ENCODE measurements at regions not wholly inside any gene's neighbourhood (a gene's known extent, or its start where the extent isn't known, plus 50 kb on each side); places are given as distances from the start of the nearest gene placed in this dataset.

DNA sequence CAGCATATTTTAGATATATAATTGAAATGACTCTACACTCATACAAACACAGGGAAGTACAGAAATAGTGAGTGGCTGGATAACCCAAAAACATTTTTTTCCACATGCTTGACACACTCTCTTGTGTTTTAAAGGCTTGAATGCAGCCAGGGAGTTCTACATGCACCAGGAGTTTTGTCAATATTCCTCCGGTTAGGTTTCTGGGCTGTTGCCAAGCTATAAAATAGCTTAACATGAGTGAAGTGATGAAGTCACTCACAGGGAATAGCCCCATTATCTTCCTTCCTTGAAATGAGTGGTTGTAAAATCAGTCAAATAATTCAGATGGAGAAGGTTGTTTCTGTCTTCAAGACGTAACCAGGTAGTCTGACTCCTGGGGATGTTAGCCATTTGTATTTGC lies 582.7 kb downstream of the SLC6A15 start:
- Histone ChIP-seq H3K27ac (ENCODE audit: low read depth, low read length) (no peak overlapping the region), H3K36me3 (ENCODE audit: control insufficient read depth, insufficient read depth, low read length) (no peaks in the 10 kb centered on the region), H3K4me1 (ENCODE audit: control insufficient read depth, insufficient read depth, low read length) (no peaks in the 10 kb centered on the region), H3K4me3 (ENCODE audit: low read length) (no peak overlapping the region), H3K9ac (ENCODE audit: low read length) (no peak overlapping the region), H3K27me3 (ENCODE audit: control insufficient read depth, insufficient read depth, low read length) (no peaks in the 10 kb centered on the region)

DNA sequence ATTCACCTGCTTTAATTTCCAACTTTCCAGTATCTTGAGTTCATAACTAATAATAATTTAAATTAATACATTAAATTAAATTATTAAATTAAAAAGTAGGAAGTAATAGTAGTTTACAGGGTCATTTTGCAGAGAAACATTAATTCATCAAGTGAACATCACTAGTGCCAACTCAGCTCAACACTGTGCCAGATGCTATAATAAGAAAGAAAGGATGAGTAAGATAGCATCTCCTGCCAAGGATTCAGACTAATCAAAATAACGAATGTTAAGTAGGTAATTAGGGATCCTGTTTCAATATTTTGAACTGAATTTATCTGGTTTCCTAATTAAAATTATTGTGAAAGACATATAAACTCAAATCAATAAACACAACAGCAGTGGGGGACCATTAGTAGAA lies 596.7 kb downstream of the SLC6A15 start:
- Histone ChIP-seq H3K36me3 (ENCODE audit: control insufficient read depth, insufficient read depth, low read length) (no peaks in the 10 kb centered on the region), H3K4me1 (ENCODE audit: control insufficient read depth, insufficient read depth, low read length) (no peaks in the 10 kb centered on the region), H3K4me3 (ENCODE audit: low read length) (no peak overlapping the region), H3K9ac (ENCODE audit: low read length) (no peak overlapping the region), H3K27ac (ENCODE audit: low read depth, low read length) (no peak overlapping the region), H3K27me3 (ENCODE audit: control insufficient read depth, insufficient read depth, low read length) (no peaks in the 10 kb centered on the region)

DNA sequence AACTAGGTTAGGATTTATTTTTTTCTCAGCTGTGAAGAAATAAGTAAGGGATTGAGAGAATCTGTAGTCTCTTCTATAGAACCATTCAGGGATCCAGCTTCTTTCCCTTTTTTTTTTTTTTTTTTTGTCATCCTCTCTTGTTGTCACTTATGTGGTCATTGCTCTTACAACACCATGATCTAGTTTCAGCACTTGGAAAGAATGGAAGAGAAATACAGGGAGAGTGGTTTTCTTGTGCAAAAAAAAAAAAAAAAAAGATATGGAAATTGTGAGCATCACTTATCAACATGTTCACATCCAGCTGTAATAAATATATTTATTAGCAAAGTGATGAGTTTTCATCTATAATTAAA lies 599.3 kb downstream of the SLC6A15 start:
- Histone ChIP-seq H3K4me3 (ENCODE audit: low read length) (no peak overlapping the region), H3K36me3 (ENCODE audit: control insufficient read depth, insufficient read depth, low read length) (no peaks in the 10 kb centered on the region), H3K9ac (ENCODE audit: low read length) (no peak overlapping the region), H3K27me3 (ENCODE audit: control insufficient read depth, insufficient read depth, low read length) (no peaks in the 10 kb centered on the region), H3K27ac (ENCODE audit: low read depth, low read length) (no peak overlapping the region), H3K4me1 (ENCODE audit: control insufficient read depth, insufficient read depth, low read length) (no peaks in the 10 kb centered on the region)

DNA sequence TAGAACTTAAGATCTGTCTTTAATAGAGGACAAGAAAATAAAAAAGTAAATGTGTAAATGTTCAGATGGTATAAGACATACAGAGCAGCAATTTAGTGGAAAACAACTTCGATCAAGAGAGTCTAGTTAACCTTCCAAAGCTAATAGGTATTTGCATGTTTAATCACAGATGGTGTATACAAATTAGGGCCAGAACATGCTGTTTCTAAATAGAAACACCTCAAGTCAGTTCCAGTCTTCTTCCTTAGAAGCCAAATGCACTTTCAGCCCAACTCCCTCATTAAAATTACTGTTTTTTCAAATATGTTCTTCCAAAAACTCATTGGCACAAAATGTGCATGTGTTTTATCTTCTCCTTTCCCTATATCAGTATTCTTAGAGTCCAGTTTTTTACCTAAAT lies 604.4 kb downstream of the SLC6A15 start:
- no peaks in the 10 kb centered on the region for H3K4me1 ChIP-seq (ENCODE audit: control insufficient read depth, insufficient read depth, low read length)
- H3K27ac ChIP-seq (ENCODE audit: low read depth, low read length) = no peak overlapping the region
- no peaks in the 10 kb centered on the region for H3K27me3 ChIP-seq (ENCODE audit: control insufficient read depth, insufficient read depth, low read length)
- H3K4me3 ChIP-seq (ENCODE audit: low read length) = no peak overlapping the region
- no peak overlapping the region for H3K9ac ChIP-seq (ENCODE audit: low read length)
- no peaks in the 10 kb centered on the region for H3K36me3 ChIP-seq (ENCODE audit: control insufficient read depth, insufficient read depth, low read length)

DNA sequence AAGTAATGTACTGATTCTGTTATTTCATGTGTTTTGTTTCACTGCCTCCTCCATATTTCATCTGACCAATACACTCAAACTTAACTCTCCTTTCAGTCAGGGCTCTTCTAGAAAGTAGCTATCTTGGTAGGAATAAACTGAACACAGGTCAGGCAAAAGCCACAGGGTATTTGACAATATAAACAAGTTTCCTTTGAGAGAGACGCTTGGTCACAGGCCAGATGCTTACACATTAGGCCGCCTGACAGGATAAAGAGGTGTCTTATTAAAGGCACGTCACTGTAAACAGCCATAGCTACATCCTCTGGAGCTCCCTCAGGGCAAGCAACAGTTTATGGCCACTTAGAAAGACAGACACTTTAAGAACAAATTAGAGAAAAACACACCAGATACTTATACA lies 607.5 kb downstream of the SLC6A15 start:
- Histone ChIP-seq H3K9ac (ENCODE audit: low read length) (no peak overlapping the region), H3K27me3 (ENCODE audit: control insufficient read depth, insufficient read depth, low read length) (no peaks in the 10 kb centered on the region), H3K36me3 (ENCODE audit: control insufficient read depth, insufficient read depth, low read length) (no peaks in the 10 kb centered on the region), H3K4me1 (ENCODE audit: control insufficient read depth, insufficient read depth, low read length) (no peaks in the 10 kb centered on the region), H3K4me3 (ENCODE audit: low read length) (no peak overlapping the region), H3K27ac (ENCODE audit: low read depth, low read length) (no peak overlapping the region)

DNA sequence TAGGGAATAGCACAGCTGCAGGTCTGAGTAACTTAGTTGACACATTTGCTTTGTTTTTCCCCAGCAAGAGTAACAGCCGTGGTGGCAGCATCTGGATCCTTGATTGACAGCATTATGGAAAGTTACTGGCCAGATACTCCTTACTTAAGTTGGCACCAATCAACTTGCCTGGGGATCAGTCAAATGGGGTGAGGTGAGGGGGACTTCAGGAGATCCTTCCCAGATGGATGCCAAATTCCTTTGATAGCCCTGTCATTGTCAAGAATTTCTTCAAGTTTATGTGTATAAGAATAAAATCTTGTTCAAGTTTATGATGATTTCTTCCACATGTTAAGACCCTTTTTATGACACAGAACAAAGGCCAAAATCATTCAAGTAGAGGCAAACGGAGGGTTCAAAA lies 618.4 kb downstream of the SLC6A15 start:
- Histone ChIP-seq H3K27me3 (ENCODE audit: control insufficient read depth, insufficient read depth, low read length) (no peaks in the 10 kb centered on the region), H3K4me3 (ENCODE audit: low read length) (no peak overlapping the region), H3K4me1 (ENCODE audit: control insufficient read depth, insufficient read depth, low read length) (no peaks in the 10 kb centered on the region), H3K9ac (ENCODE audit: low read length) (no peak overlapping the region), H3K36me3 (ENCODE audit: control insufficient read depth, insufficient read depth, low read length) (no peaks in the 10 kb centered on the region), H3K27ac (ENCODE audit: low read depth, low read length) (no peak overlapping the region)

DNA sequence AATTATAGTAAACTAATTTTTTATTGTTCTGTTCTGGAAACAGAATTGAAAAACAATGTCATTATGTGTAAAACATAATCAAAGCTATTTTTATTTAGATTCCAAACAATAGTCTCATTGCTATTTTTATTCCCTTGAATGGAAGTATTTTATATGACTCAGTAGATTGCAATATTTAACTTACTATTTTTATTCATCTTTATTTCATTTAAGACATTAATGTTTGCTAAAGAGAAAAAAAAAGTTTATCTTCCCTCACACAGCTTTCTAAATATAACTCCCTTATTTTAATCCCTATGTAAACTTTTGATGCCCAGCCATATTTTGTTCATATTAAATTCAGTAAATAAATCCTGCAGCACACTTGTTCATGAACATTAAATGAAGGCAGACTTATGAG lies 622.4 kb downstream of the SLC6A15 start:
- H3K36me3 ChIP-seq (ENCODE audit: control insufficient read depth, insufficient read depth, low read length) = no peaks in the 10 kb centered on the region
- H3K4me3 ChIP-seq (ENCODE audit: low read length) = no peak overlapping the region
- no peak overlapping the region for H3K27ac ChIP-seq (ENCODE audit: low read depth, low read length)
- H3K27me3 ChIP-seq (ENCODE audit: control insufficient read depth, insufficient read depth, low read length) = no peaks in the 10 kb centered on the region
- no peaks in the 10 kb centered on the region for H3K4me1 ChIP-seq (ENCODE audit: control insufficient read depth, insufficient read depth, low read length)
- H3K9ac ChIP-seq (ENCODE audit: low read length) = no peak overlapping the region

DNA sequence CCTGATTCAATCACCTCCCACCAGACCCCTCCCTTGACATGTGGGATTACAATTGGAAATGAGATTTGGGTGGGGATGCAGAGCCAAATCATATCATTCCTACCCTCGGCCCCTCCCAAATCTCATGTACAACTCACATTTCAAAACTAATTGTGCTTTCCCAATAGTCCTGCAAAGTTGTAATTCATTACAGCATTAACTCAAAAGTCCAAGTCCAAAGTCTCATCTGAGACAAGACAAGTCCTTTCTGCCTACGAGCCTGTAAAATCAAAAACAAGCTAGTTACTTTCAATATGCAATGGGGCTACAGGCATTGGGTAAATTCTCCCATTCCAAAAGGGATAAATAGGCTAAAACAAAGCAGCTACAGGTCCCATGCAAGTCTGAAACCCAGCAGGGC lies 634.6 kb downstream of the SLC6A15 start:
- no peak overlapping the region for H3K4me3 ChIP-seq (ENCODE audit: low read length)
- no peak overlapping the region for H3K9ac ChIP-seq (ENCODE audit: low read length)

DNA sequence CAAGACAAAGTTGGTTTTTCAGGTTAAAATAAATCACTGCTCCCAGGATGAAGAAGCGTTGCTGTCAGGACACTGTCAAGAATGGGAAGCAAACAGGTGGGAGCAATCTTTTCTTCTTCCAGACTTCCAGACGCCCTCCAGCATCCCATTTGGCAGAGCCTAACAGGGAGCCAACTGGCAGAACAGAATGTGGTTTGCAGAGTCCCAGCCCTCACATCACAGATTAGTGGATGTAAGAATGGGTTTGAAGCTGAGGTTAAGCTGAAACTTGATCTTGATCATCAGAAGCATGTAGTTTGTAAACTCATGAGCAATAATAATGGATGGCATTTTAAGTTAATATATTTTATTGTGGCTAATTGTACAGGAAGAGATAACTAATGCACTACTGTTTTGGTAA lies 636.4 kb downstream of the SLC6A15 start:
- H3K4me1 ChIP-seq (ENCODE audit: control insufficient read depth, insufficient read depth, low read length) = no peaks in the 10 kb centered on the region
- H3K27ac ChIP-seq (ENCODE audit: low read depth, low read length) = no peak overlapping the region
- H3K4me3 ChIP-seq (ENCODE audit: low read length) = no peak overlapping the region
- no peaks in the 10 kb centered on the region for H3K36me3 ChIP-seq (ENCODE audit: control insufficient read depth, insufficient read depth, low read length)
- no peak overlapping the region for H3K9ac ChIP-seq (ENCODE audit: low read length)
- no peaks in the 10 kb centered on the region for H3K27me3 ChIP-seq (ENCODE audit: control insufficient read depth, insufficient read depth, low read length)

More for the DNA sequence above, 634.6 kb downstream of the SLC6A15 start:
- Histone ChIP-seq H3K27me3 (ENCODE audit: control insufficient read depth, insufficient read depth, low read length) (no peaks in the 10 kb centered on the region), H3K27ac (ENCODE audit: low read depth, low read length) (no peak overlapping the region), H3K4me1 (ENCODE audit: control insufficient read depth, insufficient read depth, low read length) (no peaks in the 10 kb centered on the region), H3K36me3 (ENCODE audit: control insufficient read depth, insufficient read depth, low read length) (no peaks in the 10 kb centered on the region)

DNA sequence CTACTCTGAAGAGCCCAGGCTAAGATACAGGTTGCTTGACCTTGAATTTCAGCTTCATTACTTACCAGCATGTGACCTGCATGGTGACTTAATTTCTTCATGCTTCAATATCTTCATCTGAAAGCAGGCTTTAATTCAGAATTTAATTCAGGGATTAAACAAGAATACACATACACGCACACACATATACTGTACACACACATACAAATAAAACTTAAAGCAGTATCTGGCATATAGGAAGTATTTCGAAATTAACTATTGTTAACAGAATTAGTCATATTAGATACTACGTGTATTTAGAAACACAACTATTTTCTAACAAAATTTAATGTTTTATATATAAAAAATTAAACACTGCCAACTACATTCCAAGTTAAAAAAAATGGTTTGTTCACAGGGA lies 640.3 kb downstream of the SLC6A15 start:
- H3K4me3 ChIP-seq (ENCODE audit: low read length) = no peak overlapping the region
- H3K9ac ChIP-seq (ENCODE audit: low read length) = no peak overlapping the region
- no peak overlapping the region for H3K27ac ChIP-seq (ENCODE audit: low read depth, low read length)
- no peaks in the 10 kb centered on the region for H3K4me1 ChIP-seq (ENCODE audit: control insufficient read depth, insufficient read depth, low read length)
- H3K27me3 ChIP-seq (ENCODE audit: control insufficient read depth, insufficient read depth, low read length) = no peaks in the 10 kb centered on the region
- no peaks in the 10 kb centered on the region for H3K36me3 ChIP-seq (ENCODE audit: control insufficient read depth, insufficient read depth, low read length)

DNA sequence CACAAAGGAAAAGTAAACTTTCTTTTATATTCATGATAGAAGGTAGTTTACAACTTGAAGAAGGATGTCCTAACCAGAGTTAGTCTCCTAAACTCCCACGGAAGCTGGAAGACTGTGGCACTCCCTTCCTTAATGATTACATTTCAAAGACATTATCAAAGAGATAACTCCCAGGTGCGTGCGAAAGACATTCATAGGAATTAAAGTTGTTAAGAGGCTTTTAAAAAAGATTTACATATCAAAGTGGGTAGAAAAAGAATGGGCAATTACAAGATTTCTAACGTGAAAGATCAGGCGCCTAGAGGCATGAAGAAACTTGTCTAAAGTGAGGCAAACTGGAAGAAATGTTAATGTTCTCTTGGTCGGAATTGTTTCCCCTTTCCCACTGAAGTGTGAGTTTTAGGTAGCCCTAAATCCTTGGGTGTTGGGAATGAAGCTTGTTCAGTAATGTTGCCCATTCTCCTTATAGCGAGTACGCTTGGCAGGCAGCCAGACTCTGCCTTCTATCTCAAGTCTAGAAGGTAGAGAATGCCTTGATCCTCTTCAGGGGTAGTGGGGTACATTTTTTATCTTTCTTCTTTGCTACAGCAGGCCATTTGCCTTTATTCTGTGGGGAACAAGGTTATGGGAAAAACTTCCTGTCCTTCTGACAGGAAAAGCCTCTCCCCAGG lies 642.0 kb downstream of the SLC6A15 start:
- H3K4me3 ChIP-seq (ENCODE audit: low read length) = no peak overlapping the region

DNA sequence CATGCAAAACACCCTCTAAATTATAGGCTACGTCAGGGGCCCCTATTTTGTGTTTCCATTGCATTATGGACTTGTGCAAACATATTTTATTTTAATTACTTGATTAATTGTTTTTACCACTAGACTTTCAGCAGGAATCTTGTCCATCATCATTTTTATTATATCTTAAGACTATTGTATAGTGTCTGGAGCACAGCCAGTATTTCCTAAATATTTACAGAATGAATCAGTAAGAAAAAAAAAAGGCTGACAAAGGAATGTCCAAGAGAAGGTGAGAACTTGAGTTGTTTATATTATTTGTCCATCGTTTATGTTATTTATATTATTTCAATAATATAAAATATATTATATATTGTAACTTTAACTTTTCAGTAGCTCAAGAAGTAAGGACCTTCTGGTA lies 664.7 kb downstream of the SLC6A15 start:
- no peaks in the 10 kb centered on the region for H3K27me3 ChIP-seq (ENCODE audit: control insufficient read depth, insufficient read depth, low read length)
- H3K4me1 ChIP-seq (ENCODE audit: control insufficient read depth, insufficient read depth, low read length) = no peaks in the 10 kb centered on the region
- no peaks in the 10 kb centered on the region for H3K36me3 ChIP-seq (ENCODE audit: control insufficient read depth, insufficient read depth, low read length)
- no peak overlapping the region for H3K27ac ChIP-seq (ENCODE audit: low read depth, low read length)
- H3K4me3 ChIP-seq (ENCODE audit: low read length) = no peak overlapping the region
- no peak overlapping the region for H3K9ac ChIP-seq (ENCODE audit: low read length)

More for the DNA sequence above, 642.0 kb downstream of the SLC6A15 start:
- H3K27me3 ChIP-seq (ENCODE audit: control insufficient read depth, insufficient read depth, low read length) = no peaks in the 10 kb centered on the region
- H3K9ac ChIP-seq (ENCODE audit: low read length) = no peak overlapping the region
- no peak overlapping the region for H3K27ac ChIP-seq (ENCODE audit: low read depth, low read length)
- H3K4me1 ChIP-seq (ENCODE audit: control insufficient read depth, insufficient read depth, low read length) = no peaks in the 10 kb centered on the region
- no peaks in the 10 kb centered on the region for H3K36me3 ChIP-seq (ENCODE audit: control insufficient read depth, insufficient read depth, low read length)

DNA sequence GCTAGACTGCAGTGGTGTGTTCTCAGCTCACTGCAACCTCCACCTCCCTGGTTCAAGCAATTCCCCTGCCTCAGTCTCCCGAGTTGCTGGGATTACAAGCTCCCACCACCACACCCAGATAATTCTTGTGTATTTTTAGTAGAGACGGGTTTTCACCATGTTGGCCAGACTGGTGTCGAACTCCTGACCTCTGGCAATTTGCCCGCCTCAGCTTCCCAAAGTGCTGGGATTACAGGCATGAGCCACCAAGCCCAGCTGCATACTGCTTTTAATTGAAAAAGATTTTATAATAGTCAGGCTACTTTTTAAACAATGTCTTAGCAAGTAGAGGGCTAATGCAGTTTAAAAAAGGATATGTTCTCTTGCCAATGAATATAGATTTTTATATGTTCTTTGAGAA lies 668.9 kb downstream of the SLC6A15 start:
- no peak overlapping the region for H3K9ac ChIP-seq (ENCODE audit: low read length)
- H3K36me3 ChIP-seq (ENCODE audit: control insufficient read depth, insufficient read depth, low read length) = no peaks in the 10 kb centered on the region
- H3K4me3 ChIP-seq (ENCODE audit: low read length) = no peak overlapping the region
- no peak overlapping the region for H3K27ac ChIP-seq (ENCODE audit: low read depth, low read length)
- no peaks in the 10 kb centered on the region for H3K4me1 ChIP-seq (ENCODE audit: control insufficient read depth, insufficient read depth, low read length)
- H3K27me3 ChIP-seq (ENCODE audit: control insufficient read depth, insufficient read depth, low read length) = no peaks in the 10 kb centered on the region

Data from rectal smooth muscle tissue (tissue), 1 donor.